OCI-LY7 (cell line): ENCODE measurements at regions not wholly inside any gene's neighbourhood (a gene's known extent, or its start where the extent isn't known, plus 50 kb on each side); places are given as distances from the start of the nearest gene placed in this dataset.

ENCODE experiments used
- BruUV-seq: library from RNA; stranded (reverse); fragments of 400-500 nt; replicated peaks from 2 replicates; lab custom pipeline; 2021; lab: Mats Ljungman, UMichigan
- CTCF ChIA-PET: fragments of 300-600 bp; sonication (Branson Sonifier 250); formaldehyde crosslinking; loops from one replicate; lab custom pipeline; 2022; ENCODE audit warnings: antibody characterized with exemption; ENCODE audit not compliant: unreplicated experiment; lab: Charles Lee
- POLR2A ChIA-PET: fragments of 300-600 bp; sonication (Branson Sonifier 250); formaldehyde crosslinking; loops from one replicate; lab custom pipeline; 2022; ENCODE audit warnings: antibody characterized with exemption; lab: Charles Lee
- DNase-seq: peaks from one replicate; pipeline ENCODE4 v3.0.0-alpha.2; 2015; ENCODE audit warnings: low spot score
- H2AFZ ChIP-seq: fragments of 200-600 bp; sonication (generic), shearing (Covaris generic); 2 replicates; pipeline ENCODE4 v1.6.1; 2014; ENCODE audit warnings: mild to moderate bottlenecking, antibody characterized with exemption, low read length, moderate library complexity
- H3K27ac ChIP-seq: fragments of 200-600 bp; sonication (generic); 2 replicates; pipeline ENCODE4 v1.5.1; 2014; ENCODE audit warnings: mixed run types, low read depth, mild to moderate bottlenecking, moderate library complexity, low read length, inconsistent platforms; ENCODE audit not compliant: poor library complexity, severe bottlenecking
- H3K36me3 ChIP-seq: fragments of 200-600 bp; sonication (generic); 2 replicates; pipeline ENCODE4 v1.6.1; 2014; ENCODE audit warnings: mild to moderate bottlenecking, antibody characterized with exemption, low read length, moderate library complexity, mixed read lengths; ENCODE audit not compliant: insufficient read depth
- H3K4me1 ChIP-seq: fragments of 200-600 bp; sonication (generic); 2 replicates; pipeline ENCODE4 v1.5.1; 2014; ENCODE audit warnings: mild to moderate bottlenecking, low read length; ENCODE audit not compliant: insufficient read depth, poor library complexity, severe bottlenecking
- H3K4me2 ChIP-seq: fragments of 200-600 bp; sonication (generic); 2 replicates; pipeline ENCODE4 v1.6.1; 2014; ENCODE audit warnings: mild to moderate bottlenecking, low read length
- H3K4me3 ChIP-seq: fragments of 200-600 bp; sonication (generic); 2 replicates; pipeline ENCODE4 v1.5.1; 2014; ENCODE audit warnings: mild to moderate bottlenecking, low read depth, low read length; ENCODE audit not compliant: poor library complexity, severe bottlenecking
- H3K79me2 ChIP-seq: fragments of 200-600 bp; sonication (generic); 2 replicates; pipeline ENCODE4 v1.6.1; 2016; ENCODE audit warnings: low read depth, mild to moderate bottlenecking, low read length, moderate library complexity, mixed read lengths; ENCODE audit not compliant: insufficient read depth
- H3K9me2 ChIP-seq: fragments of 200-600 bp; sonication (generic); 2 replicates; pipeline ENCODE4 v1.6.1; 2016; ENCODE audit warnings: mild to moderate bottlenecking, low read length, mixed read lengths; ENCODE audit not compliant: insufficient read depth
- H3K9me3 ChIP-seq: fragments of 200-600 bp; sonication (generic); 2 replicates; pipeline ENCODE4 v1.6.1; 2014; ENCODE audit warnings: mild to moderate bottlenecking, mixed run types, low read length, mixed read lengths
- H4K20me1 ChIP-seq: fragments of 200-600 bp; sonication (generic); 2 replicates; pipeline ENCODE4 v1.6.1; 2014; ENCODE audit warnings: mild to moderate bottlenecking, antibody characterized with exemption, low read length, moderate library complexity, mixed read lengths; ENCODE audit not compliant: insufficient read depth
- CTCF ChIP-seq: fragments of 200-600 bp; sonication (generic); conservative IDR thresholded peaks from 2 replicates; pipeline ENCODE4 v1.5.1; 2014; ENCODE audit warnings: mild to moderate bottlenecking, antibody characterized with exemption, low read length, moderate library complexity, mixed read lengths
- EZH2phosphoT487 ChIP-seq: fragments of 200-600 bp; sonication (generic); IDR thresholded peaks from 2 replicates; pipeline ENCODE4 v1.6.1; 2018; ENCODE audit warnings: low read depth, borderline replicate concordance, mild to moderate bottlenecking, mixed run types, antibody characterized with exemption, low read length, moderate library complexity, mixed read lengths
- intact Hi-C: fragments of 100-400 bp; cut with micrococcal nuclease; formaldehyde crosslinking; loops from one replicate; pipeline ENCODE4 v1.10.0; 2022; ENCODE audit not compliant: unreplicated experiment

GRCh38 chr16:54796211-54796610 is 134.5 kb upstream of the IRX5 start:
- intact Hi-C loops, result no loop called here
- CTCF ChIA-PET, result no interaction called here
- no peaks in the 10 kb centered on the region for H3K9me2 ChIP-seq
- no peak overlapping the region for H3K4me3 ChIP-seq
- POLR2A ChIA-PET, result no interaction called here
- H3K4me1 ChIP-seq, result no peaks in the 10 kb centered on the region
- H4K20me1 ChIP-seq, result no peaks in the 10 kb centered on the region
- DNase-seq, result no peak
- no peak overlapping the region for H3K27ac ChIP-seq
- H3K4me2 ChIP-seq, result no peak overlapping the region
- H2AFZ ChIP-seq, result no peak overlapping the region
- TF ChIP-seq EZH2phosphoT487 (no peak), CTCF (no peak)
- no peaks in the 10 kb centered on the region for H3K9me3 ChIP-seq
- no peaks in the 10 kb centered on the region for H3K79me2 ChIP-seq
- no peaks in the 10 kb centered on the region for H3K36me3 ChIP-seq
- no TSS peak for BruUV-seq

- Histone ChIP-seq H3K36me3 (no peaks in the 10 kb centered on the region), H3K4me1 (no peaks in the 10 kb centered on the region), H3K9me3 (no peaks in the 10 kb centered on the region), H3K4me2 (no peak overlapping the region), H3K27ac (no peak overlapping the region), H3K79me2 (no peaks in the 10 kb centered on the region), H4K20me1 (no peaks in the 10 kb centered on the region), H3K9me2 (no peaks in the 10 kb centered on the region), H2AFZ (no peak overlapping the region), H3K4me3 (no peak overlapping the region)
- no peak for TF ChIP-seq CTCF
- no peak for TF ChIP-seq EZH2phosphoT487
- POLR2A ChIA-PET, result no interaction called here
- CTCF ChIA-PET, result no interaction called here
- intact Hi-C loops, result no loop called here
- no TSS peak for BruUV-seq
- DNase-seq, result no peak
Observed at GRCh38 chr16:54792811-54793210, 137.9 kb upstream of the IRX5 start.

- Histone ChIP-seq H3K9me3 (no peaks in the 10 kb centered on the region), H3K9me2 (no peaks in the 10 kb centered on the region), H3K4me2 (no peak overlapping the region), H3K36me3 (no peaks in the 10 kb centered on the region), H3K4me3 (no peak overlapping the region), H3K79me2 (no peaks in the 10 kb centered on the region), H2AFZ (no peak overlapping the region), H3K27ac (no peak overlapping the region), H3K4me1 (no peaks in the 10 kb centered on the region), H4K20me1 (no peaks in the 10 kb centered on the region)
- CTCF ChIA-PET, result no interaction called here
- TF ChIP-seq CTCF (no peak), EZH2phosphoT487 (no peak)
- POLR2A ChIA-PET, result interaction anchor here (0.6 to 1.5 kb wide), 4 partner anchors 8 to 710 kb away, joined by 3 to 7 read pairs (median 6); no protein-coding TSS in a partner anchor
- DNase-seq, result no peak
- BruUV-seq, result no TSS peak
- intact Hi-C loops, result no loop called here
Observed at GRCh38 chr16:54787045-54787444, 143.6 kb upstream of the IRX5 start.
